DND-41 (cell line): ENCODE measurements at regions not wholly inside any gene's neighbourhood (a gene's known extent, or its start where the extent isn't known, plus 50 kb on each side); places are given as distances from the start of the nearest gene placed in this dataset.

Source experiments
- ATAC-seq: fragments of 200-7000 bp; cut with Tn5 transposase; 3 replicates; pipeline ENCODE4 v1.9.1; 2021; ENCODE audit warnings: low read depth; ENCODE audit not compliant: insufficient read depth
- DNase-seq: peaks from one replicate; pipeline ENCODE4 v3.0.0-alpha.2; 2020
- H2AFZ ChIP-seq: 2 replicates; pipeline ENCODE4 v1.6.0; 2012; ENCODE audit warnings: low read depth, low read length
- H3K27ac ChIP-seq: 2 replicates; pipeline ENCODE4 v1.5.1; 2012; ENCODE audit warnings: low read length, inconsistent platforms
- H3K27me3 ChIP-seq: fragments of 200-600 bp; sonication (generic); 2 replicates; pipeline ENCODE4 v1.6.0; 2012; ENCODE audit warnings: low read length, mild to moderate bottlenecking, inconsistent platforms; ENCODE audit not compliant: insufficient read depth, poor library complexity
- H3K36me3 ChIP-seq: 2 replicates; pipeline ENCODE4 v1.5.1; 2012; ENCODE audit warnings: low read length, inconsistent platforms; ENCODE audit not compliant: insufficient read depth
- H3K4me1 ChIP-seq: 2 replicates; pipeline ENCODE4 v1.5.1; 2012; ENCODE audit warnings: mild to moderate bottlenecking, low read length; ENCODE audit not compliant: insufficient read depth
- H3K4me2 ChIP-seq: 2 replicates; pipeline ENCODE4 v1.6.0; 2012; ENCODE audit warnings: mild to moderate bottlenecking, moderate library complexity, low read length, inconsistent platforms; ENCODE audit not compliant: insufficient read depth
- H3K4me3 ChIP-seq, 2 experiments: fragments of 200-600 bp in 1 of 2; shearing (Covaris generic) in 1 of 2; 2 replicates each; pipeline ENCODE4 v1.5.1; 2012 to 2016; ENCODE audit warnings: inconsistent platforms in 2 of 2, low read length in 2 of 2, mild to moderate bottlenecking in 2 of 2, low read depth in 1 of 2, moderate library complexity in 1 of 2
- H3K79me2 ChIP-seq: 2 replicates; pipeline ENCODE4 v1.6.0; 2012; ENCODE audit warnings: low read length, inconsistent platforms; ENCODE audit not compliant: insufficient read depth
- H3K9ac ChIP-seq: 2 replicates; pipeline ENCODE4 v1.6.0; 2012; ENCODE audit warnings: low read depth, mild to moderate bottlenecking, inconsistent platforms, low read length, moderate library complexity
- H3K9me3 ChIP-seq: 2 replicates; pipeline ENCODE4 v1.5.1; 2012; ENCODE audit warnings: low read length, moderate library complexity, mild to moderate bottlenecking, inconsistent platforms; ENCODE audit not compliant: insufficient read depth, severe bottlenecking
- H4K20me1 ChIP-seq: 2 replicates; pipeline ENCODE4 v1.6.0; 2012; ENCODE audit warnings: low read length; ENCODE audit not compliant: insufficient read depth
- CTCF ChIP-seq: IDR thresholded peaks from 2 replicates; pipeline ENCODE4 v1.5.1; 2012; ENCODE audit warnings: borderline replicate concordance, low read length, moderate library complexity, mild to moderate bottlenecking; ENCODE audit not compliant: poor library complexity, severe bottlenecking; ENCODE audit errors: extremely low read depth
- EZH2 ChIP-seq: IDR thresholded peaks from 3 replicates; pipeline ENCODE4 v1.6.1; 2012; ENCODE audit warnings: borderline replicate concordance, low read depth, mild to moderate bottlenecking, moderate library complexity, low read length, inconsistent platforms; ENCODE audit not compliant: severe bottlenecking

GRCh38 chr5:14060218-14060617 lies 82.9 kb upstream of the TRIO start:
- Histone ChIP-seq H3K9me3 (no peaks in the 10 kb centered on the region), H3K9ac (no peak overlapping the region), H3K36me3 (no peaks in the 10 kb centered on the region), H3K4me2 (no peak overlapping the region), H4K20me1 (no peaks in the 10 kb centered on the region), H3K27ac (no peak overlapping the region), H3K79me2 (no peaks in the 10 kb centered on the region), H2AFZ (no peak overlapping the region), H3K4me1 (no peaks in the 10 kb centered on the region), H3K27me3 (no peaks in the 10 kb centered on the region), H3K4me3 (no peak overlapping the region)
- ATAC-seq (no peak), DNase-seq (no peak)
- TF ChIP-seq EZH2 (no peak), CTCF (no peak)

- no peak overlapping the region for H3K27ac ChIP-seq
- H3K79me2 ChIP-seq, result no peaks in the 10 kb centered on the region
- ATAC-seq, result no peak
- no peaks in the 10 kb centered on the region for H3K27me3 ChIP-seq
- H3K9ac ChIP-seq, result no peak overlapping the region
- DNase-seq, result no peak
- no peaks in the 10 kb centered on the region for H3K9me3 ChIP-seq
- H3K36me3 ChIP-seq, result no peaks in the 10 kb centered on the region
- TF ChIP-seq CTCF (no peak), EZH2 (no peak)
- H2AFZ ChIP-seq, result no peak overlapping the region
- no peaks in the 10 kb centered on the region for H4K20me1 ChIP-seq
- no peaks in the 10 kb centered on the region for H3K4me1 ChIP-seq
- H3K4me2 ChIP-seq, result no peak overlapping the region
- no peak overlapping the region for H3K4me3 ChIP-seq
Observed at GRCh38 chr5:14059810-14060209, 83.3 kb upstream of the TRIO start.

GRCh38 chr5:14057289-14057688 lies 85.9 kb upstream of the TRIO start:
- H3K4me2 ChIP-seq, result no peak overlapping the region
- no peak overlapping the region for H3K4me3 ChIP-seq
- no peak overlapping the region for H3K27ac ChIP-seq
- H3K36me3 ChIP-seq, result no peaks in the 10 kb centered on the region
- DNase-seq (no peak), ATAC-seq (no peak)
- H3K9me3 ChIP-seq, result no peaks in the 10 kb centered on the region
- H3K79me2 ChIP-seq, result no peaks in the 10 kb centered on the region
- H4K20me1 ChIP-seq, result no peaks in the 10 kb centered on the region
- TF ChIP-seq CTCF (no peak), EZH2 (no peak)
- no peak overlapping the region for H2AFZ ChIP-seq
- no peaks in the 10 kb centered on the region for H3K4me1 ChIP-seq
- no peaks in the 10 kb centered on the region for H3K27me3 ChIP-seq
- no peak overlapping the region for H3K9ac ChIP-seq

GRCh38 chr5:14056039-14056438 lies 87.1 kb upstream of the TRIO start:
- Histone ChIP-seq H3K4me1 (no peaks in the 10 kb centered on the region), H3K9me3 (no peaks in the 10 kb centered on the region), H3K27ac (no peak overlapping the region), H3K4me2 (no peak overlapping the region), H4K20me1 (no peaks in the 10 kb centered on the region), H3K79me2 (no peaks in the 10 kb centered on the region), H2AFZ (no peak overlapping the region), H3K36me3 (no peaks in the 10 kb centered on the region), H3K9ac (no peak overlapping the region), H3K4me3 (no peak overlapping the region), H3K27me3 (no peaks in the 10 kb centered on the region)
- TF ChIP-seq EZH2 (no peak), CTCF (no peak)
- DNase-seq (no peak), ATAC-seq (no peak)
